Ascending aorta (tissue), 2 donors: ENCODE measurements at regions not wholly inside any gene's neighbourhood (a gene's known extent, or its start where the extent isn't known, plus 50 kb on each side); places are given as distances from the start of the nearest gene placed in this dataset.

Experiments
- DNase-seq, 2 donors: peaks; one replicate each; pipeline ENCODE4 v3.0.0-alpha.2; 2019; ENCODE audit warnings: low spot score in 2 of 2
- H3K27ac ChIP-seq, 2 donors: fragments of 200-600 bp; sonication (generic); one replicate each; pipeline ENCODE4 v1.5.1; 2016 to 2017; ENCODE audit warnings: mild to moderate bottlenecking in 1 of 2
- H3K27me3 ChIP-seq: fragments of 200-600 bp; sonication (generic); one replicate; pipeline ENCODE4 v1.5.1; 2017
- H3K36me3 ChIP-seq, 2 donors: fragments of 200-600 bp; sonication (generic); one replicate each; pipeline ENCODE4 v1.5.1; 2016
- H3K4me1 ChIP-seq, 2 donors: fragments of 200-600 bp; sonication (generic); one replicate each; pipeline ENCODE4 v1.5.1; 2016 to 2017; ENCODE audit warnings: mild to moderate bottlenecking in 1 of 2
- H3K4me3 ChIP-seq, 2 donors: fragments of 200-600 bp; sonication (generic); one replicate each; pipeline ENCODE4 v1.5.1; 2016 to 2017; ENCODE audit warnings: mild to moderate bottlenecking in 1 of 2
- H3K9me3 ChIP-seq, 2 donors: fragments of 200-600 bp; sonication (generic); one replicate each; pipeline ENCODE4 v1.5.1; 2016
- CTCF ChIP-seq, 3 experiments: fragments of 200-600 bp in 2 of 3; fragments of 450-650 bp in 1 of 3; sonication (generic) in 2 of 3; IDR thresholded peaks; one replicate each; pipeline ENCODE4 v1.5.1; 2016 to 2019; ENCODE audit warnings: antibody characterized with exemption in 3 of 3, mild to moderate bottlenecking in 1 of 3, moderate library complexity in 1 of 3
- intact Hi-C: fragments of 100-400 bp; cut with DNase I; formaldehyde crosslinking; loops from one replicate; pipeline ENCODE4 v1.15.1; 2023

- Histone ChIP-seq H3K9me3 (no peaks in the 10 kb centered on the region), H3K4me3 (no peak overlapping the region), H3K27ac (no peak overlapping the region), H3K27me3 (no peaks in the 10 kb centered on the region), H3K36me3 (no peaks in the 10 kb centered on the region), H3K4me1 (no peaks in the 10 kb centered on the region)
- DNase-seq, result no peak
- intact Hi-C loops, result no loop called here
- no peak for TF ChIP-seq CTCF (IDR thresholded peaks at IDR 0.05)
These were observed 289.9 kb upstream of the COL8A1 start for GRCh38 chr3:99348451-99348850.

GRCh38 chr3:99344216-99344615, 294.2 kb upstream of the COL8A1 start:
- Histone ChIP-seq H3K27ac (no peak overlapping the region), H3K4me1 (peaks cover 0 to 3% of the 10 kb centered on the region in 2 donors), H3K9me3 (no peaks in the 10 kb centered on the region), H3K27me3 (no peaks in the 10 kb centered on the region), H3K4me3 (no peak overlapping the region), H3K36me3 (no peaks in the 10 kb centered on the region)
- DNase-seq, result no peak
- intact Hi-C loops, result no loop called here
- TF ChIP-seq CTCF (IDR thresholded peaks at IDR 0.05), result no peak

DNA sequence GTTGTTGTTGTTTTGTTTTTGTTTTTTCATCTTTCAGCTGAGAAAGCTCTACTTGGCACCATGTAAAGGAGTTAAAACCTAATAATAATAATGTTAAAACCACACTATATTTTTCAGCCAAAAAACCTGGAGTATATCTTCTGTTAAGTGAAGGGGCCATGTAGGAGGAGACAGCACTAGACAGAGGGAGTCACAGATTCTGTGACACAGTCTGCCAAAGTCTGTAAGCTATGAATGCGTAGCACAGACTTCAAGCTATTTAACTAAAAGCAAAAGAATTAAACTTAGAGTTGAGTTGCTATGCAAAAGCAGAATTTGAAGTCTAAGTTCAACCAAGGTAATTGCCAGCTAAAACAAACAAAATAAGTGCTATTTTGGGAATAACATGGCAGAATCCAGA, 296.0 kb upstream of the COL8A1 start:
- DNase-seq, result no peak
- no peaks in the 10 kb centered on the region for H3K27me3 ChIP-seq
- no peak overlapping the region for H3K4me3 ChIP-seq
- peaks cover 0 to 3% of the 10 kb centered on the region in 2 donors for H3K4me1 ChIP-seq
- no peak for TF ChIP-seq CTCF (IDR thresholded peaks at IDR 0.05)
- intact Hi-C loops, result no loop called here
- no peaks in the 10 kb centered on the region for H3K36me3 ChIP-seq
- no peak overlapping the region for H3K27ac ChIP-seq
- no peaks in the 10 kb centered on the region for H3K9me3 ChIP-seq

- Histone ChIP-seq H3K27me3 (no peaks in the 10 kb centered on the region), H3K36me3 (no peaks in the 10 kb centered on the region), H3K4me1 (peaks cover 0 to 5% of the 10 kb centered on the region in 2 donors), H3K4me3 (no peak overlapping the region), H3K9me3 (no peaks in the 10 kb centered on the region), H3K27ac (no peak overlapping the region)
- intact Hi-C loops, result no loop called here
- no peak for TF ChIP-seq CTCF (IDR thresholded peaks at IDR 0.05)
- no peak for DNase-seq
These were observed 299.2 kb upstream of the COL8A1 start for GRCh38 chr3:99339222-99339621.

DNA sequence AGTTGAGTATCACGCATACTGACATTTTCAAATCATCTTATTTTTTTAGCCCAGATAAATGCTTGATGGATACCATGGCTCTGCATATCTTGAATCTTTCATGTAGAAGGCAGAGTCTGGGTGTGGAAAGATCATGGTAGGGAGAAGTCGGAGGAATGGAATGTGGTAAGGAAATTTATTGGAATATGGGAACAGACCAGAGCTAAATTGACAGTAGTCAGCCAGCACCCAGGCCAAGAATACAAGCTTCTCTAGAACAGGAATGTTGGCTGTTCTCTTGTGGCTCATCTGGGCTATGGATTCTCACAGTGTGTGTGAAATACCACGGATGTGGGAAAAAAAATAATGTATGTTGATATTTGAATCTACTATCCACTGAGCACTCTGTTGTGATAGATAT, 305.7 kb upstream of the COL8A1 start:
- no peak for TF ChIP-seq CTCF (IDR thresholded peaks at IDR 0.05)
- intact Hi-C loops, result no loop called here
- H3K27ac ChIP-seq, result no peak overlapping the region

DNA sequence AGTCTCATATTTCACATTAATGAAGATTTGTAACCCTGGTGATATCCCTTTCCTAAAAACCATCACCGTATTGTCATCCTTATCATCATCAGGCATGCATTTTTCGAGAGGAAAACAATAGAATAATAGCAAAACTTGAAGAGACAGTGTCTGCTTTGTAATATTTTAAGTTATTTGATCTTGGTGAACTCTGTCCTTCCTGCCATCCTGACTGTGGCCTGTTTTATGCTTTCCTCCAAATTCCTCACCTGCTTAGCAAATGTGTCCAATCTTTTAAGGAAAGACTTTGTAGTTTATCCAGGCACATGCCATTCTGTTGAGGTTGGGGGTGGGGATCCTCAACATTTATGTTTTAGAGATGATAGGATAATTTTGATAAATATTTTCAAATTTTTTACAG, 306.1 kb upstream of the COL8A1 start:
- Histone ChIP-seq H3K4me1 (peaks cover 0 to 10% of the 10 kb centered on the region in 2 donors), H3K36me3 (no peaks in the 10 kb centered on the region), H3K9me3 (no peaks in the 10 kb centered on the region), H3K27me3 (no peaks in the 10 kb centered on the region), H3K27ac (no peak overlapping the region), H3K4me3 (no peak overlapping the region)
- intact Hi-C loops, result no loop called here
- DNase-seq, result no peak
- no peak for TF ChIP-seq CTCF (IDR thresholded peaks at IDR 0.05)

More for the DNA sequence above, 305.7 kb upstream of the COL8A1 start:
- H3K27me3 ChIP-seq, result no peaks in the 10 kb centered on the region
- H3K9me3 ChIP-seq, result no peaks in the 10 kb centered on the region
- no peak overlapping the region for H3K4me3 ChIP-seq
- H3K4me1 ChIP-seq, result peaks cover 0 to 10% of the 10 kb centered on the region in 2 donors
- no peak for DNase-seq
- H3K36me3 ChIP-seq, result no peaks in the 10 kb centered on the region
